ENCODE measurements at regions not wholly inside any gene's neighbourhood (a gene's known extent, or its start where the extent isn't known, plus 50 kb on each side); places are given as distances from the start of the nearest gene placed in this dataset.
A peak's percentile ranks its signal among the peaks of the same experiment; 100 is the strongest.

GRCh38 chr14:38078393-38078792, 129.3 kb upstream of the SSTR1 start:
- no peaks in the 10 kb centered on the region for H3K36me3 ChIP-seq (replicated peaks in 1 of 2; ENCODE audit: control insufficient read depth in 1 of 2, insufficient read depth in 2 of 2, low read length in 2 of 2)
- H4K20me1 ChIP-seq (ENCODE audit: insufficient read depth, low read length), result no peaks in the 10 kb centered on the region
- H3K27me3 ChIP-seq (ENCODE audit: control insufficient read depth in 2 of 2, insufficient read depth in 2 of 2, low read length in 2 of 2), result no peaks in the 10 kb centered on the region
- no peak overlapping the region for H3K4me2 ChIP-seq (replicated peaks; ENCODE audit: extremely low read depth, low read length, poor library complexity, severe bottlenecking)
- WGBS (ENCODE audit: insufficient coverage), result no CpG with 5 or more reads among the region's 3 CpGs
- peaks cover 29% of the 10 kb centered on the region for H3K4me1 Mint-ChIP-seq
- H3K27ac Mint-ChIP-seq, result peak overlapping the region in 1 of 7 donors; percentile 56
- DNase-seq, result no peak
- H3K9me3 Mint-ChIP-seq, result peaks cover 0 to 1% (median 0%) of the 10 kb centered on the region in 7 donors
- peaks cover 0 to 4% (median 0%) of the 10 kb centered on the region in 3 donors for H3K27me3 Mint-ChIP-seq (ENCODE audit: low read depth in 3 of 3)
- H3K4me1 ChIP-seq (ENCODE audit: control insufficient read depth in 1 of 2, insufficient read depth in 2 of 2, low read length in 2 of 2), result peaks cover 9 to 14% of the 10 kb centered on the region in 2 donors
- intact Hi-C loops (cut with micrococcal nuclease), result no loop called here
- no peaks in the 10 kb centered on the region for H3K79me2 ChIP-seq (ENCODE audit: insufficient read depth, low read length)
- H3K9ac ChIP-seq (ENCODE audit: insufficient read depth, low read length, poor library complexity, severe bottlenecking), result no peak overlapping the region
- no peak overlapping the region for H3K4me3 ChIP-seq (replicated peaks in 1 of 3; ENCODE audit: low read depth in 2 of 3, low read length in 3 of 3)
- peak overlapping the region in 1 of 2 donors; percentile 13 for H3K4me3 Mint-ChIP-seq
- H3K9me3 ChIP-seq (replicated peaks in 1 of 2; ENCODE audit: control insufficient read depth in 1 of 2, insufficient read depth in 1 of 2, low read length in 2 of 2), result no peaks in the 10 kb centered on the region
- TF ChIP-seq, protein P1, sequence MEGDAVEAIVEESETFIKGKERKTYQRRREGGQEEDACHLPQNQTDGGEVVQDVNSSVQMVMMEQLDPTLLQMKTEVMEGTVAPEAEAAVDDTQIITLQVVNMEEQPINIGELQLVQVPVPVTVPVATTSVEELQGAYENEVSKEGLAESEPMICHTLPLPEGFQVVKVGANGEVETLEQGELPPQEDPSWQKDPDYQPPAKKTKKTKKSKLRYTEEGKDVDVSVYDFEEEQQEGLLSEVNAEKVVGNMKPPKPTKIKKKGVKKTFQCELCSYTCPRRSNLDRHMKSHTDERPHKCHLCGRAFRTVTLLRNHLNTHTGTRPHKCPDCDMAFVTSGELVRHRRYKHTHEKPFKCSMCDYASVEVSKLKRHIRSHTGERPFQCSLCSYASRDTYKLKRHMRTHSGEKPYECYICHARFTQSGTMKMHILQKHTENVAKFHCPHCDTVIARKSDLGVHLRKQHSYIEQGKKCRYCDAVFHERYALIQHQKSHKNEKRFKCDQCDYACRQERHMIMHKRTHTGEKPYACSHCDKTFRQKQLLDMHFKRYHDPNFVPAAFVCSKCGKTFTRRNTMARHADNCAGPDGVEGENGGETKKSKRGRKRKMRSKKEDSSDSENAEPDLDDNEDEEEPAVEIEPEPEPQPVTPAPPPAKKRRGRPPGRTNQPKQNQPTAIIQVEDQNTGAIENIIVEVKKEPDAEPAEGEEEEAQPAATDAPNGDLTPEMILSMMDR (IDR thresholded peaks at IDR 0.05), result no peak
- H2AFZ ChIP-seq (ENCODE audit: insufficient read depth, low read depth, low read length, poor library complexity, severe bottlenecking), result no peak overlapping the region
- no peak overlapping the region for H3K27ac ChIP-seq (ENCODE audit: low read depth in 1 of 2, low read length in 2 of 2)
- H3K36me3 Mint-ChIP-seq, result no peaks in the 10 kb centered on the region

GRCh38 chr14:38079268-38079667, 128.4 kb upstream of the SSTR1 start:
- Histone ChIP-seq H3K4me2 (replicated peaks; ENCODE audit: extremely low read depth, low read length, poor library complexity, severe bottlenecking) (no peak overlapping the region), H3K4me3 (replicated peaks in 1 of 3; ENCODE audit: low read depth in 2 of 3, low read length in 3 of 3) (no peak overlapping the region), H3K4me1 (ENCODE audit: control insufficient read depth in 1 of 2, insufficient read depth in 2 of 2, low read length in 2 of 2) (peaks cover 9 to 14% of the 10 kb centered on the region in 2 donors), H3K9ac (ENCODE audit: insufficient read depth, low read length, poor library complexity, severe bottlenecking) (no peak overlapping the region), H3K9me3 (replicated peaks in 1 of 2; ENCODE audit: control insufficient read depth in 1 of 2, insufficient read depth in 1 of 2, low read length in 2 of 2) (no peaks in the 10 kb centered on the region), H3K27ac (ENCODE audit: low read depth in 1 of 2, low read length in 2 of 2) (no peak overlapping the region), H4K20me1 (ENCODE audit: insufficient read depth, low read length) (no peaks in the 10 kb centered on the region), H2AFZ (ENCODE audit: insufficient read depth, low read depth, low read length, poor library complexity, severe bottlenecking) (no peak overlapping the region), H3K79me2 (ENCODE audit: insufficient read depth, low read length) (no peaks in the 10 kb centered on the region), H3K27me3 (ENCODE audit: control insufficient read depth in 2 of 2, insufficient read depth in 2 of 2, low read length in 2 of 2) (no peaks in the 10 kb centered on the region), H3K36me3 (replicated peaks in 1 of 2; ENCODE audit: control insufficient read depth in 1 of 2, insufficient read depth in 2 of 2, low read length in 2 of 2) (no peaks in the 10 kb centered on the region)
- Mint-ChIP-seq H3K4me1 (peaks cover 26% of the 10 kb centered on the region), H3K4me3 (peak overlapping the region in 1 of 2 donors; percentile 64), H3K9me3 (peaks cover 0 to 1% (median 0%) of the 10 kb centered on the region in 7 donors), H3K27me3 (ENCODE audit: low read depth in 3 of 3) (peaks cover 0 to 4% (median 0%) of the 10 kb centered on the region in 3 donors), H3K27ac (peak overlapping the region in 1 of 7 donors; percentile 10), H3K36me3 (no peaks in the 10 kb centered on the region)
- intact Hi-C loops (cut with micrococcal nuclease), result no loop called here
- DNase-seq, result peak in 2 of 3 donors; percentile 6 to 28
- WGBS (ENCODE audit: insufficient coverage), result no CpG with 5 or more reads among the region's 1 CpG
- TF ChIP-seq, protein P1 (IDR thresholded peaks at IDR 0.05), result no peak

Data from CD14-positive monocyte (primary cell).